Ascending aorta (tissue), 2 donors: ENCODE measurements at regions not wholly inside any gene's neighbourhood (a gene's known extent, or its start where the extent isn't known, plus 50 kb on each side); places are given as distances from the start of the nearest gene placed in this dataset.

ENCODE experiments used
- DNase-seq, 2 donors: peaks; one replicate each; pipeline ENCODE4 v3.0.0-alpha.2; 2019; ENCODE audit warnings: low spot score in 2 of 2
- H3K27ac ChIP-seq, 2 donors: fragments of 200-600 bp; sonication (generic); one replicate each; pipeline ENCODE4 v1.5.1; 2016 to 2017; ENCODE audit warnings: mild to moderate bottlenecking in 1 of 2
- H3K27me3 ChIP-seq: fragments of 200-600 bp; sonication (generic); one replicate; pipeline ENCODE4 v1.5.1; 2017
- H3K36me3 ChIP-seq, 2 donors: fragments of 200-600 bp; sonication (generic); one replicate each; pipeline ENCODE4 v1.5.1; 2016
- H3K4me1 ChIP-seq, 2 donors: fragments of 200-600 bp; sonication (generic); one replicate each; pipeline ENCODE4 v1.5.1; 2016 to 2017; ENCODE audit warnings: mild to moderate bottlenecking in 1 of 2
- H3K4me3 ChIP-seq, 2 donors: fragments of 200-600 bp; sonication (generic); one replicate each; pipeline ENCODE4 v1.5.1; 2016 to 2017; ENCODE audit warnings: mild to moderate bottlenecking in 1 of 2
- H3K9me3 ChIP-seq, 2 donors: fragments of 200-600 bp; sonication (generic); one replicate each; pipeline ENCODE4 v1.5.1; 2016
- intact Hi-C: fragments of 100-400 bp; cut with DNase I; formaldehyde crosslinking; loops from one replicate; pipeline ENCODE4 v1.15.1; 2023
- TF ChIP-seq, protein P1 (sequence below), 3 experiments: fragments of 200-600 bp in 2 of 3; fragments of 450-650 bp in 1 of 3; sonication (generic) in 2 of 3; IDR thresholded peaks; one replicate each; pipeline ENCODE4 v1.5.1; 2016 to 2019; ENCODE audit warnings: antibody characterized with exemption in 3 of 3, mild to moderate bottlenecking in 1 of 3, moderate library complexity in 1 of 3

- no peak overlapping the region for H3K27ac ChIP-seq
- peaks cover 0 to under 1% of the 10 kb centered on the region in 2 donors for H3K9me3 ChIP-seq
- intact Hi-C loops = no loop called here
- H3K27me3 ChIP-seq = no peaks in the 10 kb centered on the region
- H3K36me3 ChIP-seq = no peaks in the 10 kb centered on the region
- no peaks in the 10 kb centered on the region for H3K4me1 ChIP-seq
- TF ChIP-seq, protein P1, sequence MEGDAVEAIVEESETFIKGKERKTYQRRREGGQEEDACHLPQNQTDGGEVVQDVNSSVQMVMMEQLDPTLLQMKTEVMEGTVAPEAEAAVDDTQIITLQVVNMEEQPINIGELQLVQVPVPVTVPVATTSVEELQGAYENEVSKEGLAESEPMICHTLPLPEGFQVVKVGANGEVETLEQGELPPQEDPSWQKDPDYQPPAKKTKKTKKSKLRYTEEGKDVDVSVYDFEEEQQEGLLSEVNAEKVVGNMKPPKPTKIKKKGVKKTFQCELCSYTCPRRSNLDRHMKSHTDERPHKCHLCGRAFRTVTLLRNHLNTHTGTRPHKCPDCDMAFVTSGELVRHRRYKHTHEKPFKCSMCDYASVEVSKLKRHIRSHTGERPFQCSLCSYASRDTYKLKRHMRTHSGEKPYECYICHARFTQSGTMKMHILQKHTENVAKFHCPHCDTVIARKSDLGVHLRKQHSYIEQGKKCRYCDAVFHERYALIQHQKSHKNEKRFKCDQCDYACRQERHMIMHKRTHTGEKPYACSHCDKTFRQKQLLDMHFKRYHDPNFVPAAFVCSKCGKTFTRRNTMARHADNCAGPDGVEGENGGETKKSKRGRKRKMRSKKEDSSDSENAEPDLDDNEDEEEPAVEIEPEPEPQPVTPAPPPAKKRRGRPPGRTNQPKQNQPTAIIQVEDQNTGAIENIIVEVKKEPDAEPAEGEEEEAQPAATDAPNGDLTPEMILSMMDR (IDR thresholded peaks at IDR 0.05) = no peak
- no peak overlapping the region for H3K4me3 ChIP-seq
- DNase-seq = no peak
Observed at GRCh38 chr4:154047733-154048132, 258.9 kb upstream of the SFRP2 start.

DNA sequence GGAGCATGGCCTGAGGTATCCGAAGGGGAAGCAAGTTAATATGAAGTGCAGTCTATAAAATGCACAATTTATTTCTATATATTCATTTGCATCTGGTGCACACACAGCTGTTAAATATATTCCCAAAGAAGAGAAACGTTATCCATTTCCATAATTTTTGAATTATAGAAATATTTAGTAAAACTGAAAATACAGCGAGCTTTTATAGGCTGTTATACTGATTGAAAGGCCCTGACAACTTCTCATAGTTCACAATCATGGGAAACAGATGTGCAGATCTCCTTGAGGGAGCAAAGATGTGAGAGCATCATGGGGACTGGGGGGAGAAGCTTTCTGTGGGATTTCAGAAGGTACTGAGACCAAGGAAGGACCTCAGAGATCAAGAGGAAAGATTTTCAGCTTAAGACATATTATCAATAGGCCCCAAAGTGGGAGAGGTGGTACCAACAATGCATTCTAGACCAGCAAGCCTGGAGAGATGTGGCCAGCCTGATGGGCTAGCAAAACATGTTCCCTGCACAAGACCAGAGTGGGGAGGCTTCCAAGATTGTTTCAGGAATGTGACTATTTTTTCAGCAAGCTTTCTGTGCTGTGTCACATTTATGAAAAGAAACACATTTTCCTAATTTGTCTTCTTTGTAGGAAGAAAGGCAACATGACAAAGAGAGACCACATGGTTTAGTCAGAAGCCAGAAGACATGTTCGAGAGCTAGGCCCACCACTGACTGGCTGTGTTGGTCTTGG lies 256.0 kb upstream of the SFRP2 start:
- no peak overlapping the region for H3K4me3 ChIP-seq
- H3K36me3 ChIP-seq = no peaks in the 10 kb centered on the region
- no peak for DNase-seq
- no peaks in the 10 kb centered on the region for H3K4me1 ChIP-seq
- H3K27me3 ChIP-seq = no peaks in the 10 kb centered on the region
- intact Hi-C loops = no loop called here
- TF ChIP-seq, protein P1 (IDR thresholded peaks at IDR 0.05) = no peak
- H3K27ac ChIP-seq = no peak overlapping the region
- H3K9me3 ChIP-seq = no peaks in the 10 kb centered on the region

DNA sequence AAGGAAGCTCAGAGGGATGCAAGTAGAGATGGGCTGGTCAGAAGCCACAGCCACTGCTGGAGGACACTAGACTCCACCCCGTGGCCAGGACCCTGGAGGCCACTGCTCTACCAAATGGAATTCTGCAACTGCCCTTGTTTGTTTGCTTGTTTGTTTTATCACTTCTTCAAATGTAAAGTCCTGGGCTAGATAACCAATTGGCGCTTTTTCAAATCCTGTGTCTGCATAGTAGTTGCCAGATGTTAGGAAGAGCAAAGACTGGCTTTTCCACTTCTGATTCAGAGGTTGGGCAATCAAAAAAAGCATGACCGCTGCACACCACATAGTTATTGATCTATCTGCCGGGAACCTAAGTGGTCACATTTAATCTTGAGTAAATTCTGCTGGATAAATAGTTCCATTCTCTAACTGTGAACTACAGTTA lies 255.2 kb upstream of the SFRP2 start:
- Histone ChIP-seq H3K27me3 (no peaks in the 10 kb centered on the region), H3K4me3 (no peak overlapping the region), H3K27ac (no peak overlapping the region), H3K36me3 (no peaks in the 10 kb centered on the region), H3K4me1 (no peaks in the 10 kb centered on the region), H3K9me3 (no peaks in the 10 kb centered on the region)
- DNase-seq = no peak
- TF ChIP-seq, protein P1 (IDR thresholded peaks at IDR 0.05) = no peak
- intact Hi-C loops = no loop called here

GRCh38 chr4:154041640-154042039 lies 252.8 kb upstream of the SFRP2 start:
- no peak overlapping the region for H3K4me3 ChIP-seq
- DNase-seq = no peak

DNA sequence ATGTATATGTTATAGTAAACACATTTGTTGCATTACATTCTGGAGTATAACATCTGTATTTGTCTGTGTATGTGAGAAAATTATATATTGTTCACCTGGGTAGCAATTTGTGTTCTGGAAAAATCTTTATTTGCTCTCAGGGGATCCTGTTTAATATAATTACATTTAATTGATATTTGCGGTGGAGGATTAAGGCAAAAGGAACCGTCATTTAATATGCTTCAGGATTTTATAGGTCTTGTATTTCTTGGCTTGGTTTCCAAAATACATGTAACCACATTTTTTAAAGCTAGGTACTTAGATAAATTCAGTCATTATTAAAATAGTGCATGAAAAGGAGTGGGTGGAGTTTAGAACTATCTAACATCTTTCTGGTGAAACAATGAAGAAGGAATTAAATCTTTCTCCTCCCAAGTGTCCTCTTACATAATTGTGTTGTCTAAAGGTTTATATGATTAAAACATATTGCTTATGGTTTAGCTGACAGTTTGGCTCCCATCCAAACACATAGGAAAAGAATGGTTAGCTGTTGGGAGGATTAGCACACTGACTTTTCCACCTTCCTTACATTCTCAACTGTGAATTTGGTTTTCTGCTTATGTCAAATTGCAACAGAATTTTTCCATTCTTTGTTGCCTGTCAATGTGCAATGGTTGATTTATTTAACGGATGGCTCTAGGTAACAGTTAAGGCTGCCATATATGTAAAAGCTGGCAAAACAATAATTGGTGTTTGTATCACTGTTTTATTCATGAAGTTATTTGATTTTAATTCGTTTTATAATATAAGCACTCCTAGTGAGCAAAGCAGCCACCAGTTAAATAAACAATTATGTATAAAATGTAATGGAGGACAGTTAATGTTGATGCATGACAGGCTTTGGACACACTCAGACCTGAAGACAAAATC lies 250.8 kb upstream of the SFRP2 start:
- no peaks in the 10 kb centered on the region for H3K4me1 ChIP-seq
- no peak overlapping the region for H3K27ac ChIP-seq
- no peaks in the 10 kb centered on the region for H3K36me3 ChIP-seq
- no peaks in the 10 kb centered on the region for H3K27me3 ChIP-seq
- H3K4me3 ChIP-seq = no peak overlapping the region
- TF ChIP-seq, protein P1 (IDR thresholded peaks at IDR 0.05) = no peak
- intact Hi-C loops = no loop called here
- H3K9me3 ChIP-seq = no peaks in the 10 kb centered on the region
- no peak for DNase-seq

More at GRCh38 chr4:154041640-154042039, 252.8 kb upstream of the SFRP2 start:
- Histone ChIP-seq H3K9me3 (no peaks in the 10 kb centered on the region), H3K36me3 (no peaks in the 10 kb centered on the region), H3K27me3 (no peaks in the 10 kb centered on the region), H3K27ac (no peak overlapping the region), H3K4me1 (no peaks in the 10 kb centered on the region)
- TF ChIP-seq, protein P1 (IDR thresholded peaks at IDR 0.05) = no peak
- intact Hi-C loops = no loop called here
